ENCODE measurements at regions not wholly inside any gene's neighbourhood (a gene's known extent, or its start where the extent isn't known, plus 50 kb on each side); places are given as distances from the start of the nearest gene placed in this dataset.

- no peak overlapping the region for H3K9ac ChIP-seq (ENCODE audit: low read depth, low read length)
- no peaks in the 10 kb centered on the region for H3K9me3 ChIP-seq (ENCODE audit: control insufficient read depth, insufficient read depth, low read length)
- H3K27me3 ChIP-seq (ENCODE audit: control insufficient read depth, insufficient read depth, low read length): no peaks in the 10 kb centered on the region
- H3K36me3 ChIP-seq (ENCODE audit: control insufficient read depth, insufficient read depth, low read length): no peaks in the 10 kb centered on the region
- no peak overlapping the region for H3K4me3 ChIP-seq (ENCODE audit: low read depth, low read length)
- H3K4me1 ChIP-seq (ENCODE audit: control insufficient read depth, insufficient read depth, low read length): no peaks in the 10 kb centered on the region
Observed at GRCh38 chr5:15073453-15073852, 201.9 kb upstream of the ANKH start.

GRCh38 chr5:15070907-15071306, 199.3 kb upstream of the ANKH start:
- no peak overlapping the region for H3K4me3 ChIP-seq (ENCODE audit: low read depth, low read length)
- no peaks in the 10 kb centered on the region for H3K36me3 ChIP-seq (ENCODE audit: control insufficient read depth, insufficient read depth, low read length)
- no peaks in the 10 kb centered on the region for H3K27me3 ChIP-seq (ENCODE audit: control insufficient read depth, insufficient read depth, low read length)
- no peaks in the 10 kb centered on the region for H3K9me3 ChIP-seq (ENCODE audit: control insufficient read depth, insufficient read depth, low read length)
- no peaks in the 10 kb centered on the region for H3K4me1 ChIP-seq (ENCODE audit: control insufficient read depth, insufficient read depth, low read length)
- no peak overlapping the region for H3K9ac ChIP-seq (ENCODE audit: low read depth, low read length)

GRCh38 chr5:15069407-15069905, 197.9 kb upstream of the ANKH start:
- H3K4me3 ChIP-seq (ENCODE audit: low read depth, low read length): no peak overlapping the region
- no peaks in the 10 kb centered on the region for H3K27me3 ChIP-seq (ENCODE audit: control insufficient read depth, insufficient read depth, low read length)
- H3K36me3 ChIP-seq (ENCODE audit: control insufficient read depth, insufficient read depth, low read length): no peaks in the 10 kb centered on the region
- no peaks in the 10 kb centered on the region for H3K4me1 ChIP-seq (ENCODE audit: control insufficient read depth, insufficient read depth, low read length)
- no peaks in the 10 kb centered on the region for H3K9me3 ChIP-seq (ENCODE audit: control insufficient read depth, insufficient read depth, low read length)
- no peak overlapping the region for H3K9ac ChIP-seq (ENCODE audit: low read depth, low read length)

GRCh38 chr5:15065091-15065490, 193.5 kb upstream of the ANKH start:
- no peak overlapping the region for H3K9ac ChIP-seq (ENCODE audit: low read depth, low read length)
- no peak overlapping the region for H3K4me3 ChIP-seq (ENCODE audit: low read depth, low read length)
- H3K36me3 ChIP-seq (ENCODE audit: control insufficient read depth, insufficient read depth, low read length): no peaks in the 10 kb centered on the region
- H3K9me3 ChIP-seq (ENCODE audit: control insufficient read depth, insufficient read depth, low read length): no peaks in the 10 kb centered on the region
- no peaks in the 10 kb centered on the region for H3K4me1 ChIP-seq (ENCODE audit: control insufficient read depth, insufficient read depth, low read length)
- H3K27me3 ChIP-seq (ENCODE audit: control insufficient read depth, insufficient read depth, low read length): no peaks in the 10 kb centered on the region

GRCh38 chr5:15064396-15064795, 192.8 kb upstream of the ANKH start:
- H3K36me3 ChIP-seq (ENCODE audit: control insufficient read depth, insufficient read depth, low read length): no peaks in the 10 kb centered on the region
- no peak overlapping the region for H3K9ac ChIP-seq (ENCODE audit: low read depth, low read length)
- no peaks in the 10 kb centered on the region for H3K4me1 ChIP-seq (ENCODE audit: control insufficient read depth, insufficient read depth, low read length)
- no peaks in the 10 kb centered on the region for H3K27me3 ChIP-seq (ENCODE audit: control insufficient read depth, insufficient read depth, low read length)
- no peaks in the 10 kb centered on the region for H3K9me3 ChIP-seq (ENCODE audit: control insufficient read depth, insufficient read depth, low read length)
- H3K4me3 ChIP-seq (ENCODE audit: low read depth, low read length): no peak overlapping the region

GRCh38 chr5:15056988-15057592, 185.5 kb upstream of the ANKH start:
- H3K4me1 ChIP-seq (ENCODE audit: control insufficient read depth, insufficient read depth, low read length): no peaks in the 10 kb centered on the region
- no peaks in the 10 kb centered on the region for H3K27me3 ChIP-seq (ENCODE audit: control insufficient read depth, insufficient read depth, low read length)
- no peak overlapping the region for H3K9ac ChIP-seq (ENCODE audit: low read depth, low read length)
- H3K36me3 ChIP-seq (ENCODE audit: control insufficient read depth, insufficient read depth, low read length): no peaks in the 10 kb centered on the region
- H3K4me3 ChIP-seq (ENCODE audit: low read depth, low read length): no peak overlapping the region
- H3K9me3 ChIP-seq (ENCODE audit: control insufficient read depth, insufficient read depth, low read length): no peaks in the 10 kb centered on the region

- H3K4me3 ChIP-seq (ENCODE audit: low read depth, low read length): no peak overlapping the region
- H3K9ac ChIP-seq (ENCODE audit: low read depth, low read length): no peak overlapping the region
- no peaks in the 10 kb centered on the region for H3K27me3 ChIP-seq (ENCODE audit: control insufficient read depth, insufficient read depth, low read length)
- no peaks in the 10 kb centered on the region for H3K9me3 ChIP-seq (ENCODE audit: control insufficient read depth, insufficient read depth, low read length)
- H3K36me3 ChIP-seq (ENCODE audit: control insufficient read depth, insufficient read depth, low read length): no peaks in the 10 kb centered on the region
- H3K4me1 ChIP-seq (ENCODE audit: control insufficient read depth, insufficient read depth, low read length): no peaks in the 10 kb centered on the region
Observed at GRCh38 chr5:15044521-15044920, 172.9 kb upstream of the ANKH start.

GRCh38 chr5:15037247-15037908, 165.8 kb upstream of the ANKH start:
- Histone ChIP-seq H3K36me3 (ENCODE audit: control insufficient read depth, insufficient read depth, low read length) (no peaks in the 10 kb centered on the region), H3K9me3 (ENCODE audit: control insufficient read depth, insufficient read depth, low read length) (no peaks in the 10 kb centered on the region), H3K4me1 (ENCODE audit: control insufficient read depth, insufficient read depth, low read length) (no peaks in the 10 kb centered on the region), H3K27me3 (ENCODE audit: control insufficient read depth, insufficient read depth, low read length) (no peaks in the 10 kb centered on the region), H3K4me3 (ENCODE audit: low read depth, low read length) (no peak overlapping the region), H3K9ac (ENCODE audit: low read depth, low read length) (no peak overlapping the region)

- no peaks in the 10 kb centered on the region for H3K36me3 ChIP-seq (ENCODE audit: control insufficient read depth, insufficient read depth, low read length)
- H3K9me3 ChIP-seq (ENCODE audit: control insufficient read depth, insufficient read depth, low read length): no peaks in the 10 kb centered on the region
- no peak overlapping the region for H3K9ac ChIP-seq (ENCODE audit: low read depth, low read length)
- H3K27me3 ChIP-seq (ENCODE audit: control insufficient read depth, insufficient read depth, low read length): peaks cover 5% of the 10 kb centered on the region
- H3K4me3 ChIP-seq (ENCODE audit: low read depth, low read length): no peak overlapping the region
- no peaks in the 10 kb centered on the region for H3K4me1 ChIP-seq (ENCODE audit: control insufficient read depth, insufficient read depth, low read length)
Observed at GRCh38 chr5:15034379-15034778, 162.8 kb upstream of the ANKH start.

- no peak overlapping the region for H3K9ac ChIP-seq (ENCODE audit: low read depth, low read length)
- H3K9me3 ChIP-seq (ENCODE audit: control insufficient read depth, insufficient read depth, low read length): no peaks in the 10 kb centered on the region
- H3K4me1 ChIP-seq (ENCODE audit: control insufficient read depth, insufficient read depth, low read length): peaks cover 14% of the 10 kb centered on the region
- H3K27me3 ChIP-seq (ENCODE audit: control insufficient read depth, insufficient read depth, low read length): peaks cover 25% of the 10 kb centered on the region
- no peak overlapping the region for H3K4me3 ChIP-seq (ENCODE audit: low read depth, low read length)
- no peaks in the 10 kb centered on the region for H3K36me3 ChIP-seq (ENCODE audit: control insufficient read depth, insufficient read depth, low read length)
Observed at GRCh38 chr5:15031180-15031579, 159.6 kb upstream of the ANKH start.

- Histone ChIP-seq H3K27me3 (ENCODE audit: control insufficient read depth, insufficient read depth, low read length) (peaks cover 29% of the 10 kb centered on the region), H3K9ac (ENCODE audit: low read depth, low read length) (no peak overlapping the region), H3K9me3 (ENCODE audit: control insufficient read depth, insufficient read depth, low read length) (no peaks in the 10 kb centered on the region), H3K36me3 (ENCODE audit: control insufficient read depth, insufficient read depth, low read length) (no peaks in the 10 kb centered on the region), H3K4me3 (ENCODE audit: low read depth, low read length) (no peak overlapping the region), H3K4me1 (ENCODE audit: control insufficient read depth, insufficient read depth, low read length) (peaks cover 14% of the 10 kb centered on the region)
Observed at GRCh38 chr5:15027764-15028163, 156.2 kb upstream of the ANKH start.

- Histone ChIP-seq H3K9ac (ENCODE audit: low read depth, low read length) (no peak overlapping the region), H3K27me3 (ENCODE audit: control insufficient read depth, insufficient read depth, low read length) (peaks cover 29% of the 10 kb centered on the region), H3K9me3 (ENCODE audit: control insufficient read depth, insufficient read depth, low read length) (no peaks in the 10 kb centered on the region), H3K4me1 (ENCODE audit: control insufficient read depth, insufficient read depth, low read length) (peaks cover 14% of the 10 kb centered on the region), H3K36me3 (ENCODE audit: control insufficient read depth, insufficient read depth, low read length) (no peaks in the 10 kb centered on the region), H3K4me3 (ENCODE audit: low read depth, low read length) (no peak overlapping the region)
Observed at GRCh38 chr5:15026944-15027343, 155.4 kb upstream of the ANKH start.

Measured in iPS-15b (cell line).